ENCODE measurements at regions not wholly inside any gene's neighbourhood (a gene's known extent, or its start where the extent isn't known, plus 50 kb on each side); places are given as distances from the start of the nearest gene placed in this dataset.

GRCh38 chr2:41725901-41726300, 321.9 kb upstream of the PKDCC start:
- no peak overlapping the region for H3K4me3 ChIP-seq (ENCODE audit: low read depth in 1 of 2, low read length in 1 of 2)
- no peaks in the 10 kb centered on the region for H3K9me3 ChIP-seq
- no peaks in the 10 kb centered on the region for H3K4me1 ChIP-seq (ENCODE audit: control insufficient read depth in 1 of 2, insufficient read depth in 1 of 2, low read depth in 1 of 2, low read length in 1 of 2)

DNA sequence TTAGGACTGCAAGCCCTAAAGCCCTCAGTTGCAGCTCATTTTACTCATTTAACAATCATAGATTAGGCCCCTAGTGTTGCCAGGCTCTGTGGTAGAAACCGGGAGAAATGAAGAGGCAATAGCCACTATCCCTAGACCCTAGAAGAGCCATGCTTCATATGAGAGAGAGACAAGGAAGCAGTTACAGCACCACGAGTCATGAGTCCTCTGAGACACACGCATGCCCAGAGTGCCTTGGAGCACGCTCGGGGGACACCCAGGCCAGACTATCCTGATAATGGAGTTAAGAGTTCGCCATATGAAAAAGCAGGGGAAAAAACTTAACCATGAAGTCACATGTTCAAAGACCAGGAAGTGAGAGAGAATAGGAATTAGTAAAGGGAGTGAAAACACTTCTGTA, 321.5 kb upstream of the PKDCC start:
- Histone ChIP-seq H3K27ac (no peak overlapping the region), H3K36me3 (no peaks in the 10 kb centered on the region), H3K4me1 (ENCODE audit: control insufficient read depth in 1 of 2, insufficient read depth in 1 of 2, low read depth in 1 of 2, low read length in 1 of 2) (no peaks in the 10 kb centered on the region), H3K9me3 (no peaks in the 10 kb centered on the region), H3K27me3 (no peaks in the 10 kb centered on the region), H3K4me3 (ENCODE audit: low read depth in 1 of 2, low read length in 1 of 2) (no peak overlapping the region)
- TF ChIP-seq, protein P1, sequence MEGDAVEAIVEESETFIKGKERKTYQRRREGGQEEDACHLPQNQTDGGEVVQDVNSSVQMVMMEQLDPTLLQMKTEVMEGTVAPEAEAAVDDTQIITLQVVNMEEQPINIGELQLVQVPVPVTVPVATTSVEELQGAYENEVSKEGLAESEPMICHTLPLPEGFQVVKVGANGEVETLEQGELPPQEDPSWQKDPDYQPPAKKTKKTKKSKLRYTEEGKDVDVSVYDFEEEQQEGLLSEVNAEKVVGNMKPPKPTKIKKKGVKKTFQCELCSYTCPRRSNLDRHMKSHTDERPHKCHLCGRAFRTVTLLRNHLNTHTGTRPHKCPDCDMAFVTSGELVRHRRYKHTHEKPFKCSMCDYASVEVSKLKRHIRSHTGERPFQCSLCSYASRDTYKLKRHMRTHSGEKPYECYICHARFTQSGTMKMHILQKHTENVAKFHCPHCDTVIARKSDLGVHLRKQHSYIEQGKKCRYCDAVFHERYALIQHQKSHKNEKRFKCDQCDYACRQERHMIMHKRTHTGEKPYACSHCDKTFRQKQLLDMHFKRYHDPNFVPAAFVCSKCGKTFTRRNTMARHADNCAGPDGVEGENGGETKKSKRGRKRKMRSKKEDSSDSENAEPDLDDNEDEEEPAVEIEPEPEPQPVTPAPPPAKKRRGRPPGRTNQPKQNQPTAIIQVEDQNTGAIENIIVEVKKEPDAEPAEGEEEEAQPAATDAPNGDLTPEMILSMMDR (IDR thresholded peaks at IDR 0.05): no peak

More at GRCh38 chr2:41725901-41726300, 321.9 kb upstream of the PKDCC start:
- H3K27me3 ChIP-seq: no peaks in the 10 kb centered on the region
- H3K27ac ChIP-seq: no peak overlapping the region
- H3K36me3 ChIP-seq: no peaks in the 10 kb centered on the region
- TF ChIP-seq, protein P1 (IDR thresholded peaks at IDR 0.05): no peak

GRCh38 chr2:41727152-41727551, 320.7 kb upstream of the PKDCC start:
- Histone ChIP-seq H3K9me3 (no peaks in the 10 kb centered on the region), H3K27ac (no peak overlapping the region), H3K36me3 (no peaks in the 10 kb centered on the region), H3K4me3 (ENCODE audit: low read depth in 1 of 2, low read length in 1 of 2) (no peak overlapping the region), H3K27me3 (no peaks in the 10 kb centered on the region), H3K4me1 (ENCODE audit: control insufficient read depth in 1 of 2, insufficient read depth in 1 of 2, low read depth in 1 of 2, low read length in 1 of 2) (no peaks in the 10 kb centered on the region)
- TF ChIP-seq, protein P1 (IDR thresholded peaks at IDR 0.05): no peak

DNA sequence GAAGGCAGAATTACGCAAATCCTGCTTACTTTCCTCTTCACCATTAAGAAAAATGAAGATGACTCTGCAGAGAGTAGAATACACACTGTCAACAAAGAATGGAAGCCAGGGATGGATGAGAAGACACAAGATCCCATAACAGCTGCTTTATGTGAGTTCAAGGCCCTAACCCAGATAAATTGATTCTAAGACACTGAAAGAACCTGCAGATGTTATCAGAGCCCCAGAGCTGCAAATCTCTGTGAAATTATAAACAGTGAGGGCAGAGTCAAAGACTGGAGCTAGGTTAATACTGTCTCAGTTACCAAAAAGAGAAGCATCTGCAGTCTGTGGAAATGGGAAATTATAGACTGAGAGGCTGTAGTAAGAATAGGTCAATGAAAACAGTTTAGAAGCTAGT, 320.1 kb upstream of the PKDCC start:
- Histone ChIP-seq H3K9me3 (no peaks in the 10 kb centered on the region), H3K36me3 (no peaks in the 10 kb centered on the region), H3K4me3 (ENCODE audit: low read depth in 1 of 2, low read length in 1 of 2) (no peak overlapping the region), H3K4me1 (ENCODE audit: control insufficient read depth in 1 of 2, insufficient read depth in 1 of 2, low read depth in 1 of 2, low read length in 1 of 2) (no peaks in the 10 kb centered on the region), H3K27me3 (no peaks in the 10 kb centered on the region), H3K27ac (no peak overlapping the region)
- TF ChIP-seq, protein P1 (IDR thresholded peaks at IDR 0.05): no peak

GRCh38 chr2:41728788-41729338, 319.0 kb upstream of the PKDCC start:
- Histone ChIP-seq H3K36me3 (no peaks in the 10 kb centered on the region), H3K4me1 (ENCODE audit: control insufficient read depth in 1 of 2, insufficient read depth in 1 of 2, low read depth in 1 of 2, low read length in 1 of 2) (no peaks in the 10 kb centered on the region), H3K9me3 (no peaks in the 10 kb centered on the region), H3K27me3 (peaks cover 3% of the 10 kb centered on the region), H3K4me3 (ENCODE audit: low read depth in 1 of 2, low read length in 1 of 2) (no peak overlapping the region), H3K27ac (no peak overlapping the region)
- TF ChIP-seq, protein P1 (IDR thresholded peaks at IDR 0.05): no peak
